ENCODE measurements at regions not wholly inside any gene's neighbourhood (a gene's known extent, or its start where the extent isn't known, plus 50 kb on each side); places are given as distances from the start of the nearest gene placed in this dataset.

DNA sequence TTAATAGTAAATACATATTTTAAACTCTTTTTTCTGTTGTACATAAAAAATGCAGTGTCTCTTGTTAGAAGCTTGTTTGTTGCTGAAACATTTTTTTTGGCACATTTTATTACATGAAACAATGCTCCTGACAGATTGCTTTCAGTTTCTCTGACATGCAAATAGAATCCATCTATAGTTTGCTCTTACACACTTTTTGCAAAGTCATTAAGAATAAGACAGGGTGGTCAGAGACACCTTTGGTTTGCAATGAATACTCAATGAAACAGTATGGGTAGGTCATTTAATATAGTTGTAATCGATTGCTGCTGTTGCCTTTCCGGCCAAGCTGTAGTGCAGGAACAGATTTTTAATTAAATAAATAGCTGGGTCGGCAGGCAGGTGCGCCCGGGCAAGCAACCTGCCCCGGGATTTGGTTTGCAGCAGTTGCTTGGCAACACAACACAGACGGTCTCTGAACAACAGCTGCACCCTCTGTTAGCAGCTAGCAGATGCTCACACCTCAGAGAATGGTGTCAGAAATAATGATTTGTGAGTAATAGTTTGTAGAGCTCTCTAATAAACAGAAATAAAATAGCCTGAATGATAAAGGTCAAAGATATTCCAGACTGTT, 115.7 kb upstream of the CACNA2D1 start (continued):
- TF ChIP-seq SPI1 (IDR thresholded peaks at IDR 0.05; ENCODE audit: borderline replicate concordance, insufficient read depth, low read depth, low read length): no peak
- TF ChIP-seq MEF2A (IDR thresholded peaks at IDR 0.05; ENCODE audit: insufficient read depth, low read depth, low read length): no peak
- TF ChIP-seq CBX5 (IDR thresholded peaks at IDR 0.05; ENCODE audit: low read depth): no peak
- no peak for TF ChIP-seq FOXM1 (IDR thresholded peaks at IDR 0.05; ENCODE audit: low read depth, low read length)
- TF ChIP-seq IRF5 (IDR thresholded peaks at IDR 0.05; ENCODE audit: borderline replicate concordance): no peak
- no peak for TF ChIP-seq ZNF207 (IDR thresholded peaks at IDR 0.05; ENCODE audit: borderline replicate concordance)
- TF ChIP-seq E2F4 (IDR thresholded peaks at IDR 0.05; ENCODE audit: low read depth, low read length): no peak

- WGBS (ENCODE audit: insufficient coverage, insufficient replicate concordance, low lambda C conversion rate, missing lambda C conversion rate): 34% methylated on average over 6 of the region's 6 CpGs
- FAIRE-seq (no peak), ATAC-seq (peak; percentile 27; the same call in 2 of the 3 replicates), DNase-seq (ENCODE audit: low read depth, low spot score) (no peak)
- ChIA-PET CTCF (interaction anchor here (1.0 kb wide), 1 partner anchor 11 kb away, joined by 3 read pairs; no protein-coding TSS in a partner anchor), SMC1A (ENCODE audit: uncharacterized antibody, unreplicated experiment) (interaction anchor here (0.7 to 1.0 kb wide), 3 partner anchors 10 to 479 kb away, joined by 3 read pairs; no protein-coding TSS in a partner anchor), POLR2A (no interaction called here), RAD21 (ENCODE audit: unreplicated experiment) (no interaction called here)
- Histone ChIP-seq H3K36me3 (ENCODE audit: control insufficient read depth in 2 of 2, insufficient read depth in 2 of 2, low read length in 1 of 2) (no peaks in the 10 kb centered on the region), H3K9me3 (replicated peaks; ENCODE audit: control insufficient read depth, insufficient read depth, low read length) (no peaks in the 10 kb centered on the region), H3K9ac (ENCODE audit: control insufficient read depth, insufficient read depth, low read length) (no peak overlapping the region), H3K27ac (ENCODE audit: control insufficient read depth, insufficient read depth) (no peak overlapping the region), H3K79me2 (ENCODE audit: control insufficient read depth, insufficient read depth, low read length) (no peaks in the 10 kb centered on the region), H3K4me3 (no peak overlapping the region), H4K20me1 (ENCODE audit: control insufficient read depth, insufficient read depth) (no peaks in the 10 kb centered on the region), H3K4me1 (ENCODE audit: control insufficient read depth, insufficient read depth, low read length) (no peaks in the 10 kb centered on the region), H2AFZ (ENCODE audit: control insufficient read depth, low read depth, low read length) (no peak overlapping the region), H3K4me2 (ENCODE audit: control insufficient read depth, insufficient read depth) (no peak overlapping the region), H3K27me3 (replicated peaks in 1 of 2; ENCODE audit: control insufficient read depth in 2 of 2, insufficient read depth in 2 of 2, low read length in 1 of 2) (no peaks in the 10 kb centered on the region)
- BruUV-seq (replicated peaks): no TSS peak
- in situ Hi-C loops (cut with MboI): no loop called here
- intact Hi-C loops (cut with micrococcal nuclease; ENCODE audit: unreplicated experiment): no loop called here
- TF ChIP-seq TAF1 (IDR thresholded peaks at IDR 0.05; ENCODE audit: borderline replicate concordance, low read depth, low read length): no peak
- no peak for TF ChIP-seq MYC (IDR thresholded peaks at IDR 0.05; ENCODE audit: insufficient read depth, insufficient read length, insufficient replicate concordance, low read length, severe bottlenecking)
- no peak for TF ChIP-seq BMI1 (IDR thresholded peaks at IDR 0.05; ENCODE audit: borderline replicate concordance)
- no peak for TF ChIP-seq HDAC6 (IDR thresholded peaks at IDR 0.05; ENCODE audit: unreplicated experiment)
- TF ChIP-seq, protein P1, sequence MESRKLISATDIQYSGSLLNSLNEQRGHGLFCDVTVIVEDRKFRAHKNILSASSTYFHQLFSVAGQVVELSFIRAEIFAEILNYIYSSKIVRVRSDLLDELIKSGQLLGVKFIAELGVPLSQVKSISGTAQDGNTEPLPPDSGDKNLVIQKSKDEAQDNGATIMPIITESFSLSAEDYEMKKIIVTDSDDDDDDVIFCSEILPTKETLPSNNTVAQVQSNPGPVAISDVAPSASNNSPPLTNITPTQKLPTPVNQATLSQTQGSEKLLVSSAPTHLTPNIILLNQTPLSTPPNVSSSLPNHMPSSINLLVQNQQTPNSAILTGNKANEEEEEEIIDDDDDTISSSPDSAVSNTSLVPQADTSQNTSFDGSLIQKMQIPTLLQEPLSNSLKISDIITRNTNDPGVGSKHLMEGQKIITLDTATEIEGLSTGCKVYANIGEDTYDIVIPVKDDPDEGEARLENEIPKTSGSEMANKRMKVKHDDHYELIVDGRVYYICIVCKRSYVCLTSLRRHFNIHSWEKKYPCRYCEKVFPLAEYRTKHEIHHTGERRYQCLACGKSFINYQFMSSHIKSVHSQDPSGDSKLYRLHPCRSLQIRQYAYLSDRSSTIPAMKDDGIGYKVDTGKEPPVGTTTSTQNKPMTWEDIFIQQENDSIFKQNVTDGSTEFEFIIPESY (IDR thresholded peaks at IDR 0.05): no peak
- TF ChIP-seq SRF (IDR thresholded peaks at IDR 0.05; ENCODE audit: low read depth in 2 of 2, low read length in 2 of 2): no peak
- no peak for TF ChIP-seq MXI1 (IDR thresholded peaks at IDR 0.05; ENCODE audit: low read depth, low read length)
- no peak for TF ChIP-seq MTA3 (IDR thresholded peaks at IDR 0.05; ENCODE audit: borderline replicate concordance, low read length)
- TF ChIP-seq NFYA (IDR thresholded peaks at IDR 0.05; ENCODE audit: borderline replicate concordance, low read depth, low read length): no peak
- no peak for TF ChIP-seq SMAD1 (IDR thresholded peaks at IDR 0.05; ENCODE audit: low read depth, partially characterized antibody)
- no peak for TF ChIP-seq SMC3 (IDR thresholded peaks at IDR 0.05; ENCODE audit: borderline replicate concordance, low read length)
- no peak for TF ChIP-seq BCL11A (IDR thresholded peaks at IDR 0.05; ENCODE audit: low read depth, low read length)
These were observed 106.2 kb upstream of the CACNA2D1 start for GRCh38 chr7:82549616-82550285.
